ENCODE measurements at regions not wholly inside any gene's neighbourhood (a gene's known extent, or its start where the extent isn't known, plus 50 kb on each side); places are given as distances from the start of the nearest gene placed in this dataset.

DNA sequence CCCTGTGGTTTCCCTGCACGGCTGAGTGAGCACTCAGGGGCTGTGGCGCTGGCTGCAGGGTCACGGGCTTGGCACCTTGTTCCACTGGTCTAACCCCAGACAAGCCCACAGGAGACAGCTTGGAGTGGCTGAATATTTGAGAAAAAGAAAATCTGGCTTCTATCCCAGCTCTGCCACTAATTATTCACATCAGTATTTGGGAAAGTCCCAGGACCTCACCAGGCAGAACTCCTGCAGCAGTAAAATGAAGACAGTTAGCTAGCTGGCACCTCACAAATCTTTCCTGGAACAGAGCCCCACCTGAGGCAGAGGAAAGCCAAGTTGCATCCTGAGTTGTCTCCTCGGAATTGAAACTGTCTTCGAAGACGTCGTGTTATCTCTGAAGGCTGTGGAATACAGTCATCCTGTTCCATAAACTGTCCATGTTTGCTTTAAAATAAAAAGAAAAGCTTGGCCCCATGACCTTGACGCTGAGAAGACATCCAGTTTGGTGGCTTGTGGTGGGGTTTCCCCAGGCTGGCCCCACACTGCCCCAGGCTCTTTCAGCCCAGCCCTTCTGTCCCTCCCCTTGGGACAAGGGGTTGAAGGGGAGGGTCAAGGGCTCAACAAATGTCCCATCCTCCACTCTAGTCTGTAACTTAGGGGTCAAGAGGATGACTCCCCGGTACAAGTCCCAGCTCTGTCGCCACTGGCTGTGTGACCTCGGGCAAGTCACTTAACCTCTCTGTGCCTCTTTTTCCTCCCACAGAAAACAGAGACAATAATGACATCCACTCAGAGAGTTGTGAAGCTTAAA, 93.8 kb upstream of the TMPRSS2 start:
- TF ChIP-seq, protein P1, sequence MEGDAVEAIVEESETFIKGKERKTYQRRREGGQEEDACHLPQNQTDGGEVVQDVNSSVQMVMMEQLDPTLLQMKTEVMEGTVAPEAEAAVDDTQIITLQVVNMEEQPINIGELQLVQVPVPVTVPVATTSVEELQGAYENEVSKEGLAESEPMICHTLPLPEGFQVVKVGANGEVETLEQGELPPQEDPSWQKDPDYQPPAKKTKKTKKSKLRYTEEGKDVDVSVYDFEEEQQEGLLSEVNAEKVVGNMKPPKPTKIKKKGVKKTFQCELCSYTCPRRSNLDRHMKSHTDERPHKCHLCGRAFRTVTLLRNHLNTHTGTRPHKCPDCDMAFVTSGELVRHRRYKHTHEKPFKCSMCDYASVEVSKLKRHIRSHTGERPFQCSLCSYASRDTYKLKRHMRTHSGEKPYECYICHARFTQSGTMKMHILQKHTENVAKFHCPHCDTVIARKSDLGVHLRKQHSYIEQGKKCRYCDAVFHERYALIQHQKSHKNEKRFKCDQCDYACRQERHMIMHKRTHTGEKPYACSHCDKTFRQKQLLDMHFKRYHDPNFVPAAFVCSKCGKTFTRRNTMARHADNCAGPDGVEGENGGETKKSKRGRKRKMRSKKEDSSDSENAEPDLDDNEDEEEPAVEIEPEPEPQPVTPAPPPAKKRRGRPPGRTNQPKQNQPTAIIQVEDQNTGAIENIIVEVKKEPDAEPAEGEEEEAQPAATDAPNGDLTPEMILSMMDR (IDR thresholded peaks at IDR 0.05) = no peak
- TF ChIP-seq POLR2A (IDR thresholded peaks at IDR 0.05) = no peak

Data from thyroid gland (tissue), 4 donors.